ENCODE measurements at regions not wholly inside any gene's neighbourhood (a gene's known extent, or its start where the extent isn't known, plus 50 kb on each side); places are given as distances from the start of the nearest gene placed in this dataset.

DNA sequence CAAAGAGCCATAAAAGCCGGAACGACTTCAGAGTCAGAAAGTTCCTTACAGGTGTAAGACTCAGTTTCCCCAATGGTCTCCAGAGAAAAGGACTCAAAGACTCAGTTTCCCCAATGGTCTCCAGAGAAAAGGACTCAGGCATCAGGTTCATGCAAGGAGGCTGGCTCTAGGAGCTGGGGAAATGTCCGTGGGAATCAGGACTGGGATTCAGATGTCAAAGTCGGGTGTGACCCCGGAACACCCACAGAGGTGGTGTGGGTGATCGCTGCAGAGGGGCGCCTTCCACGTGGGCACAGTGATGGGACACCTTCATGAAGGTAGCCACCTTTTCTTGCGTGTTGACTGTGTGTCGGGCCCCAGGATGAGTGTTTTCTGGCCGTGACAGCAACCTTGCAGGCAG lies 340.8 kb downstream of the NPHP4 start:
- DNase-seq, result no peak

- DNase-seq, result no peak
Observed at GRCh38 chr1:5651027-5651410, 341.2 kb downstream of the NPHP4 start.

- DNase-seq, result no peak
Observed at GRCh38 chr1:5650283-5651026, 341.8 kb downstream of the NPHP4 start.

- DNase-seq, result no peak
Observed at GRCh38 chr1:5649795-5650194, 342.4 kb downstream of the NPHP4 start.

- DNase-seq, result no peak
Observed at GRCh38 chr1:5649166-5649551, 343.1 kb downstream of the NPHP4 start.

- DNase-seq, result no peak
Observed at GRCh38 chr1:5648410-5649165, 343.6 kb downstream of the NPHP4 start.

- DNase-seq, result no peak
Observed at GRCh38 chr1:5647234-5647633, 345.0 kb downstream of the NPHP4 start.

DNA sequence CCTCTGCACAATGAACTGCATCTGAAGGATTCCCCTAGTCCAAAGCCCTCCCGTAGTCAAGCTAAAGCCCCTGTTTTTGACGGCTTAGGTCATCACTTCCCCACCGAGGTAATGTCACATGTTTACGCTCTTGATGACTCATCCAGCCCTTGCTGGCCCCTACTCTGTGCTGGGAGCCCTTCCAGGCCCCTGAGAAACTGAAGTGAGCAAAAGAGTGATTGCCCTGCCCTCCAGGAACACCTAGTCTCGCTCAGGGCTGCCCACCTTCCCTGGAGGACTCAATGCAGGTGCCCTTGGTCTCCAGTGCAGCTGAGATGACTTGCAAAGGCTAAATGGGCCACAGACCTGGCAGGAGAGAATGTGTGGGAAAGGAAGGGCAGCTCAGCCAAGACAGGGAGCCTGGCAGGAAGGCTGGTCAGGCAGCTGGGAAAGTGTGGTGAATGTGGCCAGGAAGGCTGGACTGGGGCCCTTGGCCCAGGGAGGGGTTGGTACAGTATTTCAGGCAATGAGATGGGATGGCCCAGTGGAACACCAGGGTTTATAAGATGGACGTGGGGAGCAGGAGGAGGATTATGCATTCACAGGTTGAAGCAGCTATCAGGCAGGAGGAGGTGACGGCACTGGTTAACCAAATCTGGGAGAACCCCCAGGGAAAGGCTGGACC lies 345.6 kb downstream of the NPHP4 start:
- no peak for DNase-seq

DNA sequence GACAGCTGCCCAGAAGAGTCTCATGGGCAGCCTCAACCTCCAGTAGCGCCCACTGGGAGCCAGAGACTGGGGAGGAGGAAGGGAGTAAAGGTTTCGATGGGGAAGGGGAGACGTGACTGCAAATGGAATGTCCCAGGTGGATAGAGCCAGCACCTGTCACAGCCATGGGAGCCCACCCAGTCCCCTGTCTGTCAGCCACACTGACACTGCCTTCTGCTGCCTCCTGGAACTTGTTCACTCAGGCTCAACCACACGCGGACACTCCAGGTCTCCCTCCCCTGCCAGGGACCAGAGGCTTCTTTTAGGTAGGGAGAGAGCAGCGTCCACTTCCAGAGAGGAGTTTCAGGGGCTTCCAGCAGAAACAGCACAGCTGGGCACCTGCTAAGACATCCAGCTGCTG lies 346.3 kb downstream of the NPHP4 start:
- DNase-seq, result no peak

DNA sequence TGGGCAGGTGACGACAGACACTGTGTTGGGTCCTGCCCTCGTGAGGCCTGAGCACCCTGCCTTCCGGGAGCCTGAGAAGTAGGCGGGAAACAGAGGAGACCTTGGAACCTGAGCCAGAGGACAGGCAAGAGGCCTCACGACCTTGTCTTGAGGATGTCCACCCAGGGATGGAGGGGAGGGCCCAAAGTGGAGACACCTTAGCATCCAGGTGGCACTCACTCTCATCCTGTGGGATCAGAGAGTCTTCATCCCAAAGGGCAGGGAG lies 347.2 kb downstream of the NPHP4 start:
- DNase-seq, result no peak

GRCh38 chr1:5644281-5645134 lies 347.7 kb downstream of the NPHP4 start:
- DNase-seq, result no peak

DNA sequence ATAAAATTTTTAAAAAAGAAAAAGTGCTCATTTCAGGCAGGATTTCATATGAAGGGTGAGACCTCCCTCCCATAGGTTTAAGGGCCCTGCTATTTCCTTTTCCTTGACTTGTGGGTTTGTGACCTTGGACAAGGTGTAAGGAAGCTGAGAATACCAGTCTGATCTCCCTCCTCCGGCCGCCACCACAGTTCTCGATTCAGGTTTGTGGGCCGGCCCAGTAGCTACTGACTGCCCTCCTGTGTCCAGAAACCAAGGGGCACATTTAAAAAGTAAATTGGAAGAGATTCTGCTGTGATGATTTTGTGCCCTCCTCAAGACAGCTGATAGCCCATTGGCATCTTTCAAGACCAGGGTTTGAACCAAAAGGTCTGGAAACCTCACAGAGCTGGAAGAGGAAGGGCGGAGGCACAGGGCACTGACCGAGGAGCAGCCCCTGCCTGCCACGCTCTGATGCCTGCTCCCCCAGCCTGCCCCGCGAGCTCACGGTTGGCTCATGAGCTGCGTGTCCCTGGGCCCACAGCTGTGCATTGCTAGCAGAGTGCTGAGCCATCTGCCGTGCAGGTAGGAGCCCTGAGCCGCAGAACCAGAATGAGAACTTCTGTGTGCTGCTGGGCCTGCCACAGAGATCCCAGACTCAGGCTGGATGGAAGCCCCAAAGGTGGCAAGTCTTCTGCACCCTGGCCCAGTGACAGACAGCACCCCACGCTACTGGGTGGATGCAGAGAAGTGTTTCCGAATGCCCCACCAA lies 348.7 kb downstream of the NPHP4 start:
- no peak for DNase-seq

GRCh38 chr1:5640845-5641244 lies 351.4 kb downstream of the NPHP4 start:
- no peak for DNase-seq

DNA sequence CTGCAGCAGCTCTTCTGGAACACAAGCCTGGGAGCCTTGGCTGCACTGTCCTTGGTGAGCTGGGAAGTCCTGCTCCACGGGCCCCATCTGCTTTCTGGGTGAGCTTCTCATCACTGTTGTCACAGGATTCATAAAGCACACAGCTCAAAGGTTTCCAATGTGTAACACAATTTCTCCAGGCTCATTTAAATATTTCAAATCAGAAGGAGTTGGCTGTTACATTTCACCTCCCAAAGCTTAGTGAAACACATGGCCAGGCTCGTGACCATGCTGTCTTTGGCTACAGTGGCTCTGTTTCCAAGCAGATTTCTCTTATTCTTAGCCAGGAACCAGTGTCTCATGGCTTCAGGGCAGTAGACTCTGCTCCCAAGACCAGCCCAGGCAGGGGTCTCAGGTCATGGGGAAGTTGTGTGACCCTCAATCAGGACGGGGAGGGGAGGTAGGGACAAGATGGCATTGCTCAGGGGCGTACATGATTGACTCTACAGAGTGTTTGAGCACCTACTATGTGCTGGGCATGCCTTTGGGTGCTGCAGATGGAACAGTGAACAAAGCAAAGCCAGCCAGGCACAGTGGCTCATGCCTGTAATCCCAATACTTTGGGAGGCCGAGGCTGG lies 353.0 kb downstream of the NPHP4 start:
- DNase-seq, result no peak

DNA sequence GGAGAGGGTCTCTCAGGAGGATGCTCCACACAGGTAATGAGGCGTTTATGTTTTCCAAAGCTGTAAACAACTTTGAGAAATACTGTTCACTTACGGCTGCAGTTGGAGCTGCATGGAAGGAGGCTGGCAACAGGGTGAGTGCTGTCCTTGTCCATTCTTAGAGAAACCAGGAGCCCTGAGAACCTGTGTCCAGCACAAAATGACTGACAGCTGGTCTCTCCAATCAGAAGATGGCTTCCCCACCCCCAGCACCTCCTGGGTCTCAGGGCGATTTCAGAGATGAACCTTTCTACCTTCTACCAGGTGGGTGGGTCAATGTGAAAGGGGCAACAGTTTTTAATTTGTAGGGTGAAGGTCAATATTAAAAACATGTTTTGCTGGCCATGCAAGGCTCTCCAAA lies 353.6 kb downstream of the NPHP4 start:
- DNase-seq, result no peak

GRCh38 chr1:5637171-5637570 lies 355.1 kb downstream of the NPHP4 start:
- no peak for DNase-seq

- no peak for DNase-seq
Observed at GRCh38 chr1:5634893-5635292, 357.3 kb downstream of the NPHP4 start.

DNA sequence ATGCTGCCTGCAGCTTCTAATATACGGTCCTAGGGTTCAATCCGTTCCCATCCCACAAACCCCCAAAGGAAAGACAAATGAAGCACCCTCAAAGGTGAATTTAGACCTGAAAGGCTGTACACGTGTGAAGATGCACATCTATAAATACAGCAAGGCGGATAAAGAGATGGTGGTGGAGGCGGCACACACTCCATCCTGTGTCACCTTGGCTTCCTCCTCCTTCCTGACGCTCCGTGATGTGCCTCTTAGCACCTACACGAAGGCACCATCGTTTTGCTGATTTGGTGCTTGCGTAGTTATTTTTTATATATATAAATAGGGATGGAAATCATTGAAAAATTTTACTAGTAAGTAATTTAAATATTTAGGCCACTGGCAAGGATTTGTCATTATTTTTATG lies 359.4 kb downstream of the NPHP4 start:
- no peak for DNase-seq

GRCh38 chr1:5632224-5632623 lies 360.0 kb downstream of the NPHP4 start:
- DNase-seq, result no peak

GRCh38 chr1:5628416-5628815 lies 363.8 kb downstream of the NPHP4 start:
- no peak for DNase-seq

- no peak for DNase-seq
Observed at GRCh38 chr1:5623399-5623798, 368.8 kb downstream of the NPHP4 start.

DNA sequence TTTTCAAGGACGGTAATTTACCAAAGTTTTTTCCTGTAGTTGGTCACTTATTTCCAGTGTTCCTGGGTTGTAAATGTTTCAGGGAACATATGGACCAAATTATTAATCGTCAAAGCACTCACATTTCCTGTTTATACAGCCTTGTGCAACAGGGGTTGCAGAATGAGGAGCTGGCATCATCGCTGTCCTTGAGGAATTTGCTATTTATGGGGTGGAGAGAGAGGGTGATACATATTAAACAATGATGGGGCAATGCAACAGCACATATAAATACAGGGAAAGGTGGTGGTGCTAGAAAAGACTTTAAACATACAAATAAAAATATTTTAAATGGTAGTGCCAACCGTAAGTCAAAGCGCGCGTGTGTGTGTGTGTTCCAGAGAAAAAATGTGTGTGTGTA lies 369.8 kb downstream of the NPHP4 start:
- no peak for DNase-seq

Data from bone marrow (tissue), 2 donors.